PC-3 (cell line): ENCODE measurements at regions not wholly inside any gene's neighbourhood (a gene's known extent, or its start where the extent isn't known, plus 50 kb on each side); places are given as distances from the start of the nearest gene placed in this dataset.

Experiments used
- EZH2 ChIP-seq: fragments of 300-600 bp; sonication (generic); IDR thresholded peaks from one replicate; pipeline ENCODE4 v1.6.1; 2017; ENCODE audit warnings: antibody characterized with exemption, mild to moderate bottlenecking, low read length; ENCODE audit not compliant: unreplicated experiment
- TF ChIP-seq, protein P1 (sequence below): fragments of 300-600 bp; sonication (generic); conservative IDR thresholded peaks from 2 replicates; pipeline ENCODE4 v1.5.1; 2017; ENCODE audit warnings: antibody characterized with exemption, low read depth, mild to moderate bottlenecking, low read length

DNA sequence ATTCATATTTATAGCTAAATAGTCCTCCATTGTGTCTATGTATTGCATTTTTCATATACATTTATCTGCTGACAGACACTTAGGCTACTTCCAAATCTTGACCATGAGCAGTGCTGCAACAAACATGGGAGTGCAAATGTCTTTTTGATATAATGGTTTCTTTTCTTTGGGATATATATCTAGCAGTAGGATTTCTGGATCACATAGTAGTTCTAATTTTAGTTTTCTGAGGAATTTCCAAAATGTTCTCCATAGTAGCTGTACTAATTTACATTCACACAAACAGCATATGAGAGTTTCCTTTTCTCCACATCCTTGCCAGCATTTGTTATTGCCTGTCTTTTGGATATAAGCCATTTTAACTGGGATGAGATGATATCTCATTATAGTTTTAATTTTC lies 1521.3 kb downstream of the REEP3 start:
- TF ChIP-seq EZH2: no peak
- TF ChIP-seq, protein P1, sequence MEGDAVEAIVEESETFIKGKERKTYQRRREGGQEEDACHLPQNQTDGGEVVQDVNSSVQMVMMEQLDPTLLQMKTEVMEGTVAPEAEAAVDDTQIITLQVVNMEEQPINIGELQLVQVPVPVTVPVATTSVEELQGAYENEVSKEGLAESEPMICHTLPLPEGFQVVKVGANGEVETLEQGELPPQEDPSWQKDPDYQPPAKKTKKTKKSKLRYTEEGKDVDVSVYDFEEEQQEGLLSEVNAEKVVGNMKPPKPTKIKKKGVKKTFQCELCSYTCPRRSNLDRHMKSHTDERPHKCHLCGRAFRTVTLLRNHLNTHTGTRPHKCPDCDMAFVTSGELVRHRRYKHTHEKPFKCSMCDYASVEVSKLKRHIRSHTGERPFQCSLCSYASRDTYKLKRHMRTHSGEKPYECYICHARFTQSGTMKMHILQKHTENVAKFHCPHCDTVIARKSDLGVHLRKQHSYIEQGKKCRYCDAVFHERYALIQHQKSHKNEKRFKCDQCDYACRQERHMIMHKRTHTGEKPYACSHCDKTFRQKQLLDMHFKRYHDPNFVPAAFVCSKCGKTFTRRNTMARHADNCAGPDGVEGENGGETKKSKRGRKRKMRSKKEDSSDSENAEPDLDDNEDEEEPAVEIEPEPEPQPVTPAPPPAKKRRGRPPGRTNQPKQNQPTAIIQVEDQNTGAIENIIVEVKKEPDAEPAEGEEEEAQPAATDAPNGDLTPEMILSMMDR: no peak
